PFSK-1 (cell line): ENCODE measurements at regions not wholly inside any gene's neighbourhood (a gene's known extent, or its start where the extent isn't known, plus 50 kb on each side); places are given as distances from the start of the nearest gene placed in this dataset.

Experiments
- POLR2AphosphoS5 ChIP-seq: IDR thresholded peaks from 2 replicates; pipeline ENCODE4 v1.6.1; 2012; ENCODE audit warnings: low read depth, mild to moderate bottlenecking, control low read depth, low read length, moderate library complexity
- REST ChIP-seq, 2 experiments: IDR thresholded peaks; 2 replicates each; pipeline versions ENCODE4 v1.6.1 to v1.8.0; 2011 to 2012; ENCODE audit warnings: low read depth in 2 of 2, low read length in 2 of 2, control low read depth in 1 of 2, inconsistent platforms in 1 of 2, mild to moderate bottlenecking in 1 of 2, moderate library complexity in 1 of 2; ENCODE audit not compliant: insufficient read depth in 1 of 2

GRCh38 chr5:103358305-103358995 is 99.9 kb downstream of the MACIR start:
- no peak for TF ChIP-seq POLR2AphosphoS5
- TF ChIP-seq REST (IDR thresholded peaks at IDR 0.05; ENCODE audit: insufficient read depth in 1 of 2, low read depth in 2 of 2, low read length in 2 of 2): no peak
